ENCODE measurements at regions not wholly inside any gene's neighbourhood (a gene's known extent, or its start where the extent isn't known, plus 50 kb on each side); places are given as distances from the start of the nearest gene placed in this dataset.

GRCh38 chr10:44706745-44707144 is 204.4 kb upstream of the TMEM72 start:
- TF ChIP-seq CTCF (IDR thresholded peaks at IDR 0.05) (no peak), CBFB (CRISPR knock-in tag; IDR thresholded peaks at IDR 0.05; ENCODE audit: low read depth) (no peak), ZNF138 (CRISPR knock-in tag; conservative IDR thresholded peaks at IDR 0.05) (no peak), FOXP1 (CRISPR knock-in tag; IDR thresholded peaks at IDR 0.05; ENCODE audit: borderline replicate concordance) (no peak), MLX (CRISPR knock-in tag; IDR thresholded peaks at IDR 0.05) (no peak), MAX (CRISPR knock-in tag; IDR thresholded peaks at IDR 0.05) (no peak), JAZF1 (CRISPR knock-in tag; IDR thresholded peaks at IDR 0.05) (no peak), GABPB1 (CRISPR knock-in tag; IDR thresholded peaks at IDR 0.05) (no peak), TP53 (CRISPR knock-in tag; IDR thresholded peaks at IDR 0.05) (no peak), ZBTB21 (CRISPR knock-in tag; IDR thresholded peaks at IDR 0.05; ENCODE audit: borderline replicate concordance) (no peak)
- TF ChIP-seq, protein P1, sequence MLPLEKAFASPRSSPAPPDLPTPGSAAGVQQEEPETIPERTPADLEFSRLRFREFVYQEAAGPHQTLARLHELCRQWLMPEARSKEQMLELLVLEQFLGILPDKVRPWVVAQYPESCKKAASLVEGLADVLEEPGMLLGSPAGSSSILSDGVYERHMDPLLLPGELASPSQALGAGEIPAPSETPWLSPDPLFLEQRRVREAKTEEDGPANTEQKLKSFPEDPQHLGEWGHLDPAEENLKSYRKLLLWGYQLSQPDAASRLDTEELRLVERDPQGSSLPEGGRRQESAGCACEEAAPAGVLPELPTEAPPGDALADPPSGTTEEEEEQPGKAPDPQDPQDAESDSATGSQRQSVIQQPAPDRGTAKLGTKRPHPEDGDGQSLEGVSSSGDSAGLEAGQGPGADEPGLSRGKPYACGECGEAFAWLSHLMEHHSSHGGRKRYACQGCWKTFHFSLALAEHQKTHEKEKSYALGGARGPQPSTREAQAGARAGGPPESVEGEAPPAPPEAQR (CRISPR knock-in tag; IDR thresholded peaks at IDR 0.05) = no peak
- TF ChIP-seq, protein P2, sequence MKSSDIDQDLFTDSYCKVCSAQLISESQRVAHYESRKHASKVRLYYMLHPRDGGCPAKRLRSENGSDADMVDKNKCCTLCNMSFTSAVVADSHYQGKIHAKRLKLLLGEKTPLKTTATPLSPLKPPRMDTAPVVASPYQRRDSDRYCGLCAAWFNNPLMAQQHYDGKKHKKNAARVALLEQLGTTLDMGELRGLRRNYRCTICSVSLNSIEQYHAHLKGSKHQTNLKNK (CRISPR knock-in tag; IDR thresholded peaks at IDR 0.05) = no peak
